Esophagus squamous epithelium (tissue), 5 donors: ENCODE measurements at regions not wholly inside any gene's neighbourhood (a gene's known extent, or its start where the extent isn't known, plus 50 kb on each side); places are given as distances from the start of the nearest gene placed in this dataset.

Source experiments
- DNase-seq: peaks from one replicate; lab custom pipeline; 2025; lab: John Stamatoyannopoulos, UW
- H3K27ac ChIP-seq, 4 donors: fragments of 200-600 bp; sonication (generic); one replicate each; pipeline ENCODE4 v1.5.1; 2016 to 2019; ENCODE audit warnings: mild to moderate bottlenecking in 1 of 4
- H3K27me3 ChIP-seq, 4 donors: fragments of 200-600 bp; sonication (generic); 1 replicate in 3 of 4; 2 replicates in 1 of 4; pipeline versions ENCODE4 v1.5.1 to v1.6.0; 2017 to 2021; ENCODE audit warnings: antibody characterized with exemption in 1 of 4
- H3K36me3 ChIP-seq, 3 donors: fragments of 200-600 bp; sonication (generic); one replicate each; pipeline ENCODE4 v1.5.1; 2016 to 2019
- H3K4me1 ChIP-seq, 3 donors: fragments of 200-600 bp; sonication (generic); one replicate each; pipeline ENCODE4 v1.5.1; 2017 to 2019
- H3K4me3 ChIP-seq, 4 donors: fragments of 200-600 bp; sonication (generic); 1 replicate in 3 of 4; 2 replicates in 1 of 4; pipeline ENCODE4 v1.5.1; 2016 to 2019; ENCODE audit warnings: mild to moderate bottlenecking in 2 of 4, moderate library complexity in 1 of 4
- H3K9me3 ChIP-seq, 3 donors: fragments of 200-600 bp; sonication (generic); one replicate each; pipeline ENCODE4 v1.5.1; 2016 to 2019
- CTCF ChIP-seq, 6 experiments: fragments of 450-650 bp in 4 of 6; fragments of 200-600 bp in 2 of 6; sonication (generic) in 2 of 6; IDR thresholded peaks; one replicate each; pipeline ENCODE4 v1.5.1; 2016 to 2019; ENCODE audit warnings: antibody characterized with exemption in 6 of 6, mild to moderate bottlenecking in 4 of 6, moderate library complexity in 4 of 6
- POLR2A ChIP-seq, 4 donors: fragments of 450-650 bp; IDR thresholded peaks; one replicate each; pipeline ENCODE4 v1.6.1; 2017; ENCODE audit warnings: antibody characterized with exemption in 4 of 4, mild to moderate bottlenecking in 4 of 4, moderate library complexity in 3 of 4
- WGBS, 2 donors: methylation state at CpG; one replicate each; pipeline ENCODE4 v1.1.5; 2018; 5-methylcytosine and 5-hydroxymethylcytosine counted together
- intact Hi-C: fragments of 100-400 bp; cut with DNase I; formaldehyde crosslinking; loops from one replicate; pipeline ENCODE4 v1.15.0; 2022
- donor health status: DM: yes; HTN: yes; CAD: no.

- Histone ChIP-seq H3K27me3 (no peaks in the 10 kb centered on the region), H3K36me3 (no peaks in the 10 kb centered on the region), H3K9me3 (no peaks in the 10 kb centered on the region), H3K27ac (no peak overlapping the region), H3K4me3 (no peak overlapping the region), H3K4me1 (peaks cover 0 to 13% (median 5%) of the 10 kb centered on the region in 3 donors)
- intact Hi-C loops, result no loop called here
- no peak for DNase-seq
- no peak for TF ChIP-seq POLR2A (IDR thresholded peaks at IDR 0.05)
- TF ChIP-seq CTCF (IDR thresholded peaks at IDR 0.05), result no peak
- WGBS, 2 donors, result 66 to 80% methylated on average over 5 of the region's 5 CpGs
Observed at GRCh38 chr6:131372535-131372934, 200.5 kb upstream of the ARG1 start.

GRCh38 chr6:131377112-131377705 lies 195.8 kb upstream of the ARG1 start:
- Histone ChIP-seq H3K4me1 (no peaks in the 10 kb centered on the region), H3K4me3 (no peak overlapping the region), H3K27ac (no peak overlapping the region), H3K36me3 (no peaks in the 10 kb centered on the region), H3K27me3 (no peaks in the 10 kb centered on the region), H3K9me3 (no peaks in the 10 kb centered on the region)
- TF ChIP-seq POLR2A (IDR thresholded peaks at IDR 0.05) (no peak), CTCF (IDR thresholded peaks at IDR 0.05) (no peak)
- WGBS, 2 donors, result 88 to 91% methylated on average over 7 of the region's 7 CpGs
- DNase-seq, result no peak
- intact Hi-C loops, result no loop called here

GRCh38 chr6:131378874-131379273 lies 194.2 kb upstream of the ARG1 start:
- no peak overlapping the region for H3K4me3 ChIP-seq
- no peak for DNase-seq
- H3K9me3 ChIP-seq, result no peaks in the 10 kb centered on the region
- H3K36me3 ChIP-seq, result no peaks in the 10 kb centered on the region
- 92 to 96% methylated on average over 1 of the region's 1 CpG for WGBS, 2 donors
- H3K27ac ChIP-seq, result no peak overlapping the region
- TF ChIP-seq CTCF (IDR thresholded peaks at IDR 0.05) (no peak), POLR2A (IDR thresholded peaks at IDR 0.05) (no peak)
- H3K27me3 ChIP-seq, result no peaks in the 10 kb centered on the region
- intact Hi-C loops, result no loop called here
- no peaks in the 10 kb centered on the region for H3K4me1 ChIP-seq

- DNase-seq, result no peak
- intact Hi-C loops, result no loop called here
- peaks cover 3 to 7% (median 4%) of the 10 kb centered on the region in 3 donors for H3K4me1 ChIP-seq
- no peak overlapping the region for H3K4me3 ChIP-seq
- TF ChIP-seq CTCF (IDR thresholded peaks at IDR 0.05) (no peak), POLR2A (IDR thresholded peaks at IDR 0.05) (no peak)
- no peaks in the 10 kb centered on the region for H3K9me3 ChIP-seq
- no peak overlapping the region for H3K27ac ChIP-seq
- no peaks in the 10 kb centered on the region for H3K36me3 ChIP-seq
- H3K27me3 ChIP-seq, result no peaks in the 10 kb centered on the region
- WGBS, 2 donors, result 67 to 74% methylated on average over 3 of the region's 3 CpGs
Observed at GRCh38 chr6:131379948-131380347, 193.1 kb upstream of the ARG1 start.

- H3K27ac ChIP-seq, result no peak overlapping the region
- H3K27me3 ChIP-seq, result no peaks in the 10 kb centered on the region
Observed at GRCh38 chr6:131381052-131381708, 191.8 kb upstream of the ARG1 start.

More at GRCh38 chr6:131381052-131381708, 191.8 kb upstream of the ARG1 start:
- TF ChIP-seq POLR2A (IDR thresholded peaks at IDR 0.05), result no peak
- no peak for TF ChIP-seq CTCF (IDR thresholded peaks at IDR 0.05)
- WGBS, 2 donors, result 60 to 76% methylated on average over 9 of the region's 9 CpGs
- H3K4me1 ChIP-seq, result peaks cover 4 to 19% (median 9%) of the 10 kb centered on the region in 3 donors
- DNase-seq, result no peak
- H3K4me3 ChIP-seq, result no peak overlapping the region
- H3K9me3 ChIP-seq, result no peaks in the 10 kb centered on the region
- no peaks in the 10 kb centered on the region for H3K36me3 ChIP-seq
- intact Hi-C loops, result no loop called here
